Colonic mucosa (tissue), 4 donors: ENCODE measurements at regions not wholly inside any gene's neighbourhood (a gene's known extent, or its start where the extent isn't known, plus 50 kb on each side); places are given as distances from the start of the nearest gene placed in this dataset.
"Not testable (repeated sequence)": the region's sequence is repeated elsewhere in the genome, so short reads cannot be mapped to it uniquely, and the experiment has no call there.

Source experiments
- DNase-seq: peaks from one replicate; pipeline ENCODE4 v3.0.0-alpha.2; 2020
- H3K27ac ChIP-seq: fragments of 200-600 bp; one replicate; pipeline ENCODE4 v1.8.0; 2021
- H3K27me3 ChIP-seq: fragments of 200-600 bp; one replicate; pipeline ENCODE4 v1.8.0; 2021
- H3K36me3 ChIP-seq: fragments of 200-600 bp; one replicate; pipeline ENCODE4 v1.8.0; 2021
- H3K4me1 ChIP-seq: fragments of 200-600 bp; one replicate; pipeline ENCODE4 v1.8.0; 2021; ENCODE audit warnings: mild to moderate bottlenecking
- H3K4me3 ChIP-seq: fragments of 200-600 bp; one replicate; pipeline ENCODE4 v1.8.0; 2021
- H3K9ac ChIP-seq, 2 donors: one replicate each; pipeline ENCODE4 v1.7.0; 2013; ENCODE audit warnings: control low read depth in 2 of 2, low read depth in 2 of 2, low read length in 2 of 2
- H3K9me3 ChIP-seq: fragments of 200-600 bp; one replicate; pipeline ENCODE4 v1.8.0; 2021
- intact Hi-C: fragments of 100-400 bp; cut with DNase I; formaldehyde crosslinking; loops from one replicate; pipeline ENCODE4 v1.14.1; 2022
- TF ChIP-seq, protein P1 (sequence below): fragments of 200-600 bp; IDR thresholded peaks from one replicate; pipeline ENCODE4 v1.8.0; 2022; ENCODE audit warnings: antibody characterized with exemption, mild to moderate bottlenecking
- donor health status: healthy.
- donor health status: DM: no; HTN: no; CAD: no.
- donor health status: DM: no; HTN: no; CAD: no.

DNA sequence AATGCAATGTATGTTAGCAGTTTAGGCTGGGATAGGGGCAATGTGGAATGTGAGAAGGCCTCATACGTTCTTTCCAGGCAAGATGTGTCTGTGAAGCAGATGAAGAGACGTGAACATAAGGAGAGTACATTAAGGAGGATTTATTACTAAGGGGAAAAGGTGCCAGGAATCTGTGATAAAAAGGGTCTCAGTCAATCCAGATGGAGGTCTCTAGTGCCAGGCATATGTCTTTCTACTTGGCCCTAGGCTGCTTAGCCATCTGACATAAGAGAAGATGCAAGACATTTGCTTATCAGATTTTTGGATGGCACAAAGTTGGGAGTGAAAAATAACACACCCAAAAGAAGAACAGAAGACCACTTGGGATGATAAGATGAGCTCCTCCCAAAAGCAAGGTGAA is 93.0 kb upstream of the PRKG2 start:
- TF ChIP-seq, protein P1, sequence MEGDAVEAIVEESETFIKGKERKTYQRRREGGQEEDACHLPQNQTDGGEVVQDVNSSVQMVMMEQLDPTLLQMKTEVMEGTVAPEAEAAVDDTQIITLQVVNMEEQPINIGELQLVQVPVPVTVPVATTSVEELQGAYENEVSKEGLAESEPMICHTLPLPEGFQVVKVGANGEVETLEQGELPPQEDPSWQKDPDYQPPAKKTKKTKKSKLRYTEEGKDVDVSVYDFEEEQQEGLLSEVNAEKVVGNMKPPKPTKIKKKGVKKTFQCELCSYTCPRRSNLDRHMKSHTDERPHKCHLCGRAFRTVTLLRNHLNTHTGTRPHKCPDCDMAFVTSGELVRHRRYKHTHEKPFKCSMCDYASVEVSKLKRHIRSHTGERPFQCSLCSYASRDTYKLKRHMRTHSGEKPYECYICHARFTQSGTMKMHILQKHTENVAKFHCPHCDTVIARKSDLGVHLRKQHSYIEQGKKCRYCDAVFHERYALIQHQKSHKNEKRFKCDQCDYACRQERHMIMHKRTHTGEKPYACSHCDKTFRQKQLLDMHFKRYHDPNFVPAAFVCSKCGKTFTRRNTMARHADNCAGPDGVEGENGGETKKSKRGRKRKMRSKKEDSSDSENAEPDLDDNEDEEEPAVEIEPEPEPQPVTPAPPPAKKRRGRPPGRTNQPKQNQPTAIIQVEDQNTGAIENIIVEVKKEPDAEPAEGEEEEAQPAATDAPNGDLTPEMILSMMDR: no peak
- Histone ChIP-seq H3K27ac (no peak overlapping the region), H3K27me3 (no peaks in the 10 kb centered on the region), H3K9me3 (no peaks in the 10 kb centered on the region), H3K4me1 (no peaks in the 10 kb centered on the region), H3K4me3 (no peak overlapping the region), H3K36me3 (no peaks in the 10 kb centered on the region), H3K9ac (no peak overlapping the region)
- no peak for DNase-seq
- intact Hi-C loops: no loop called here

DNA sequence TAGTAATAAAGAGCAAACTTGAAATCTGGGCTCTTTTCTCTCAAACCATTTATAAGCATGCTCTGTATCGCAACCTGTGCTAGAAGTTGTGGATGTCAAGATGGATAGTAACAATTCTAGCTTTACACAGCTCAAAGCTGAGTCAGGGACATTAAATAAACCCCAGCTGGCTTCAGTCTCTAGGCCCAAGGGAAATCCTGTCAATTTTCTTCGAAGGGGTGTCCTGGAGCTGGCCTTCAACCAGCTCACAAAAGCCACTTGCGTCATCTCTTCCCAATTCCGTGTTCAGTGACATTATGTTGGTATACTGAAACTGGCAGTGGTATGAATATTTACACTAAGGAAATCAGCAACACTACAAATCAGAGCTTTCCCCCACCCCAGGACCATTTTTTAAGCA is 89.8 kb upstream of the PRKG2 start:
- Histone ChIP-seq H3K36me3 (no peaks in the 10 kb centered on the region), H3K27me3 (no peaks in the 10 kb centered on the region), H3K9ac (no peak overlapping the region), H3K9me3 (no peaks in the 10 kb centered on the region), H3K4me1 (no peaks in the 10 kb centered on the region), H3K4me3 (no peak overlapping the region), H3K27ac (no peak overlapping the region)
- no peak for DNase-seq
- intact Hi-C loops: no loop called here
- TF ChIP-seq, protein P1: no peak

DNA sequence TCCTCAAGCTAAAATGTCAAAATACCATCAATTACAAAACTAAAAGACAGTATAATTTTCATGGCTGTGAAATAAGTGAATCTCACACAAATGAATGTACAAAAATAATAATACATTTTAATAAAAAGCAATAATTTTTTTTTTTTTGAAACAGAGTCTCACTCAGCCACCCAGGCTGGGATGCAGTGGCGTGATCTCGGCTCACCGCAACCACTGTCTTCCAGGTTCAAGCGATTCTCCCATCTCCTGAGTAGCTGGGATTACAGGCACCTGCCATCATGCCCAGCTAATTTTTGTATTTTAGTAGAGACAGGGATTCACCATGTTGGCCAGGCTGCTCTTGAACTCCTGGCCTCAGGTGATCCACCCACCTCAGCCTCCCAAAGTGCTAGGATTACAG is 85.3 kb upstream of the PRKG2 start:
- H3K4me1 ChIP-seq, H3K27me3 ChIP-seq, H3K9ac ChIP-seq, DNase-seq, H3K9me3 ChIP-seq, H3K4me3 ChIP-seq, H3K36me3 ChIP-seq, H3K27ac ChIP-seq, intact Hi-C loops: not testable (repeated sequence)

DNA sequence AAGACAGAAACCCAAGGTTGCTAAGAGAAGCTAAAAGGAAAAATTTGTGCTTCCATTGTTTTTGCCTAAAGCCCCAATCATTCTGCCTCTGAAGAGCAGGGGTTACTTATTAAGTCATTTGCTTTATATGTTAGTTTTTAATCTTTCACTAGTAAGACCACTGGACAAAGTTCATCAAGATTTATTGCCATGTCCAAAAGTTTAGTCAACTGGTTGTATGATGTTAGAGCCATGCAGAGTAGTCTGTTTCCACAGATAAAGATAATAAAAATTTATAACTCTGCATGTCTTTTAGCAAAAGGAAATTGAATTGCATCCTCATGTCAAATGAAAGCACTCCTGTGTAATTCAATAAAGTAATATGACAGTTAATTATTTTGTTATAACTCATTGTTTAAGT is 75.8 kb upstream of the PRKG2 start:
- H3K27me3 ChIP-seq: no peaks in the 10 kb centered on the region
- H3K4me1 ChIP-seq: no peaks in the 10 kb centered on the region
- intact Hi-C loops: no loop called here
- no peak overlapping the region for H3K27ac ChIP-seq
- no peak overlapping the region for H3K9ac ChIP-seq
- no peak overlapping the region for H3K4me3 ChIP-seq
- DNase-seq: no peak
- TF ChIP-seq, protein P1: no peak
- no peaks in the 10 kb centered on the region for H3K9me3 ChIP-seq
- H3K36me3 ChIP-seq: no peaks in the 10 kb centered on the region

DNA sequence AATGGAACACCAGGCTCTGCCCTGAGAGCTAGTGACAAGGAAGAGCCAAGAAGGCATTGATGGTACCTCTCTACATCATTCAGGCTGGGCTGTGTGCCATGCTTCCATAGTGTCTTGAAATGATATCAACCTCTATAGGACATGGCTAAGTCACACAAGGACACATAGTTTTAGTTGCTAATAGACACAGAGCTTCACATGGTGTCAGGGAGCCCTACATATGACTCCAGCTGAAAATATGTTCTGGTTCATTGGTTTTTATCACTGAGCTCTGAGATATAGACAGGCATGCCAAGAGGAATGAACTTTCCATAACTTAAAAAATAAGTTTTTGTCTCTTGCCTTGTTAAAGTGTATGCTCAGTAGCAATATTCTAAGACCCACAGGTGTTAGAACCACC is 72.1 kb upstream of the PRKG2 start:
- no peak overlapping the region for H3K4me3 ChIP-seq
- no peaks in the 10 kb centered on the region for H3K27me3 ChIP-seq
- H3K27ac ChIP-seq: no peak overlapping the region
- H3K36me3 ChIP-seq: no peaks in the 10 kb centered on the region
- H3K4me1 ChIP-seq: no peaks in the 10 kb centered on the region
- no peak for DNase-seq
- intact Hi-C loops: no loop called here
- TF ChIP-seq, protein P1: no peak
- H3K9ac ChIP-seq: no peak overlapping the region
- H3K9me3 ChIP-seq: no peaks in the 10 kb centered on the region

DNA sequence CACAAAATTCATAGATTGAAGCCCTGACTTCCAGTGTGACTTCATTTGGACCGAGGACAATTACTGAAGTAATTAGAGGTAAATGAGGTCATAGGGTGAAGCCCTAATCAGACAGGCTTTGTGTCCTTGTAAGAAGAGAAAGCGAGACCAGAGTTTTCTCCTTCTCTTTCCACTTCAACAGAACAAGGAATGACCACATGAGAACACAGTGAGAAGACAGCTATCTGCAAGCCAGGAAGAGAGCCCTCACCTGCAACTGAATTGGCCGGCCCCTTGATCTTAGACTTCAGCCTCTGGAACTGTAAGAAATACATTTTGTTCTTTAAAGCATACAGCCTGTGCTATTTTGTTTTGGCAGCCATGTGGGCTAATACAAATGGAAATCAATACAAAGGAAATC is 67.1 kb upstream of the PRKG2 start:
- Histone ChIP-seq H3K4me1 (no peaks in the 10 kb centered on the region), H3K27me3 (no peaks in the 10 kb centered on the region), H3K27ac (no peak overlapping the region), H3K36me3 (no peaks in the 10 kb centered on the region), H3K4me3 (no peak overlapping the region), H3K9me3 (no peaks in the 10 kb centered on the region), H3K9ac (no peak overlapping the region)
- DNase-seq: no peak
- TF ChIP-seq, protein P1: no peak
- intact Hi-C loops: no loop called here
